GM23338 (cell line): ENCODE measurements at regions not wholly inside any gene's neighbourhood (a gene's known extent, or its start where the extent isn't known, plus 50 kb on each side); places are given as distances from the start of the nearest gene placed in this dataset.

Source experiments
- ATAC-seq: fragments of 200-7000 bp; cut with Tn5 transposase; 3 replicates; pipeline ENCODE4 v1.9.1; 2020
- DNase-seq: peaks from one replicate; pipeline ENCODE4 v3.0.0-alpha.2; 2015; ENCODE audit warnings: low spot score
- H2AFZ ChIP-seq: fragments of 200-600 bp; sonication (generic); 2 replicates; pipeline ENCODE4 v1.8.0; 2016; ENCODE audit warnings: antibody characterized with exemption, mild to moderate bottlenecking, moderate library complexity
- H3F3A ChIP-seq: fragments of 200-600 bp; sonication (generic); replicated peaks from 2 replicates; pipeline ENCODE4 v1.8.0; 2017; ENCODE audit warnings: antibody characterized with exemption, mixed run types, low read depth
- H3K27ac ChIP-seq: fragments of 200-600 bp; sonication (generic); 2 replicates; pipeline ENCODE4 v1.6.1; 2016; ENCODE audit warnings: low read depth
- H3K27me3 ChIP-seq: fragments of 200-600 bp; sonication (generic); 2 replicates; pipeline ENCODE4 v1.8.0; 2016; ENCODE audit warnings: mild to moderate bottlenecking, mixed run types, moderate library complexity; ENCODE audit not compliant: insufficient read depth
- H3K36me3 ChIP-seq: fragments of 200-600 bp; sonication (generic); 2 replicates; pipeline ENCODE4 v1.8.0; 2016; ENCODE audit warnings: mild to moderate bottlenecking; ENCODE audit not compliant: insufficient read depth
- H3K4me1 ChIP-seq: fragments of 200-600 bp; sonication (generic); 2 replicates; pipeline ENCODE4 v1.8.0; 2016; ENCODE audit warnings: mild to moderate bottlenecking, moderate library complexity; ENCODE audit not compliant: insufficient read depth
- H3K4me2 ChIP-seq: fragments of 200-600 bp; sonication (generic); 2 replicates; pipeline ENCODE4 v1.7.1; 2017; ENCODE audit warnings: mixed run types
- H3K4me3 ChIP-seq: fragments of 200-600 bp; sonication (generic); 2 replicates; pipeline ENCODE4 v1.6.1; 2016; ENCODE audit warnings: mixed run types
- H3K79me2 ChIP-seq: fragments of 200-600 bp; sonication (generic); replicated peaks from 2 replicates; pipeline ENCODE4 v1.8.0; 2017; ENCODE audit warnings: mild to moderate bottlenecking; ENCODE audit not compliant: insufficient read depth
- H3K9me2 ChIP-seq: fragments of 200-600 bp; sonication (generic); 2 replicates; pipeline ENCODE4 v1.8.0; 2017; ENCODE audit not compliant: insufficient read depth
- H4K20me1 ChIP-seq: fragments of 200-600 bp; sonication (generic); replicated peaks from 2 replicates; pipeline ENCODE4 v1.8.0; 2017; ENCODE audit warnings: mild to moderate bottlenecking; ENCODE audit not compliant: insufficient read depth
- H3K27ac Mint-ChIP-seq: 2 replicates; pipeline ENCODE4 v1.8.0; 2020; ENCODE audit warnings: inconsistent platforms, mild to moderate bottlenecking, moderate library complexity, mixed read lengths
- H3K27me3 Mint-ChIP-seq: 3 replicates; pipeline ENCODE4 v1.8.0; 2022; ENCODE audit warnings: low read depth, mild to moderate bottlenecking, moderate library complexity, mixed read lengths, inconsistent platforms; ENCODE audit not compliant: insufficient read depth, poor library complexity
- H3K36me3 Mint-ChIP-seq: 3 replicates; pipeline ENCODE4 v1.8.0; 2021; ENCODE audit warnings: low read depth, mild to moderate bottlenecking, inconsistent platforms, moderate library complexity, mixed read lengths
- H3K4me1 Mint-ChIP-seq: 3 replicates; pipeline ENCODE4 v1.8.0; 2020; ENCODE audit warnings: mild to moderate bottlenecking, inconsistent platforms, mixed read lengths
- H3K4me3 Mint-ChIP-seq: 3 replicates; pipeline ENCODE4 v1.8.0; 2021; ENCODE audit warnings: moderate library complexity, mild to moderate bottlenecking, inconsistent platforms, mixed read lengths
- H3K9me3 Mint-ChIP-seq: 3 replicates; pipeline ENCODE4 v1.8.0; 2020; ENCODE audit warnings: moderate library complexity, mild to moderate bottlenecking, inconsistent platforms, mixed read lengths
- CTCF ChIP-seq, 2 experiments: fragments of 200-600 bp in 1 of 2; sonication (generic) in 1 of 2; conservative IDR thresholded peaks; 2 replicates each; pipeline versions ENCODE4 v1.5.1 to v1.6.1; 2016 to 2017; ENCODE audit warnings: antibody characterized with exemption in 2 of 2, low read depth in 2 of 2, mild to moderate bottlenecking in 2 of 2, moderate library complexity in 1 of 2
- ETS1 ChIP-seq: IDR thresholded peaks from 2 replicates; pipeline ENCODE4 v1.6.1; 2016; ENCODE audit warnings: antibody characterized with exemption
- EZH2phosphoT487 ChIP-seq: fragments of 200-600 bp; sonication (generic); IDR thresholded peaks from one replicate; pipeline ENCODE4 v1.8.1; 2018; ENCODE audit warnings: antibody characterized with exemption; ENCODE audit not compliant: unreplicated experiment
- JUNB ChIP-seq: IDR thresholded peaks from one replicate; pipeline ENCODE4 v1.6.1; 2016; ENCODE audit warnings: antibody characterized with exemption; ENCODE audit not compliant: unreplicated experiment
- NANOG ChIP-seq: IDR thresholded peaks from 2 replicates; pipeline ENCODE4 v1.6.1; 2016; ENCODE audit warnings: antibody characterized with exemption, borderline replicate concordance
- POLR2AphosphoS5 ChIP-seq: IDR thresholded peaks from 2 replicates; pipeline ENCODE4 v1.6.1; 2016; ENCODE audit warnings: antibody characterized with exemption, low read depth
- REST ChIP-seq: IDR thresholded peaks from one replicate; pipeline ENCODE4 v1.6.1; 2018; ENCODE audit warnings: antibody characterized with exemption; ENCODE audit not compliant: unreplicated experiment
- ZNF331 ChIP-seq: fragments of 250-450 bp; sonication (Bioruptor Pico); IDR thresholded peaks from 2 replicates; pipeline ENCODE4 v1.5.0; 2020; ENCODE audit warnings: low read depth, mild to moderate bottlenecking, moderate library complexity
- ZNF462 ChIP-seq: fragments of 250-450 bp; sonication (Bioruptor Pico); IDR thresholded peaks from 2 replicates; pipeline ENCODE4 v1.5.0; 2020; ENCODE audit warnings: mild to moderate bottlenecking, moderate library complexity

- Mint-ChIP-seq H3K4me1 (no peaks in the 10 kb centered on the region), H3K4me3 (no peak overlapping the region), H3K9me3 (peaks cover 67% of the 10 kb centered on the region), H3K27ac (no peak overlapping the region), H3K36me3 (no peaks in the 10 kb centered on the region), H3K27me3 (no peaks in the 10 kb centered on the region)
- no peaks in the 10 kb centered on the region for H3K79me2 ChIP-seq
- TF ChIP-seq ZNF462 (CRISPR knock-in tag) (no peak), POLR2AphosphoS5 (no peak), ETS1 (no peak), ZNF331 (no peak), JUNB (no peak), REST (no peak), CTCF (conservative IDR thresholded peaks at IDR 0.05; ENCODE audit: low read depth in 2 of 2) (no peak), NANOG (no peak), EZH2phosphoT487 (no peak)
- H3F3A ChIP-seq: no peaks in the 10 kb centered on the region
- no peak overlapping the region for H3K4me3 ChIP-seq
- no peaks in the 10 kb centered on the region for H3K36me3 ChIP-seq
- peaks cover 3% of the 10 kb centered on the region; the same call in 1 of the 2 replicates for H3K9me2 ChIP-seq
- H3K4me1 ChIP-seq: no peaks in the 10 kb centered on the region
- H3K27me3 ChIP-seq: no peaks in the 10 kb centered on the region
- H4K20me1 ChIP-seq: no peaks in the 10 kb centered on the region
- no peak overlapping the region for H2AFZ ChIP-seq
- H3K4me2 ChIP-seq: no peak overlapping the region
- no peak overlapping the region for H3K27ac ChIP-seq
- ATAC-seq: no peak
- no peak for DNase-seq
Measured at GRCh38 chr15:46815240-46815639, 902.1 kb upstream of the SEMA6D start.
